ENCODE measurements at regions not wholly inside any gene's neighbourhood (a gene's known extent, or its start where the extent isn't known, plus 50 kb on each side); places are given as distances from the start of the nearest gene placed in this dataset.
A peak's percentile ranks its signal among the peaks of the same experiment; 100 is the strongest.
"Not testable (repeated sequence)": the region's sequence is repeated elsewhere in the genome, so short reads cannot be mapped to it uniquely, and the experiment has no call there.

DNA sequence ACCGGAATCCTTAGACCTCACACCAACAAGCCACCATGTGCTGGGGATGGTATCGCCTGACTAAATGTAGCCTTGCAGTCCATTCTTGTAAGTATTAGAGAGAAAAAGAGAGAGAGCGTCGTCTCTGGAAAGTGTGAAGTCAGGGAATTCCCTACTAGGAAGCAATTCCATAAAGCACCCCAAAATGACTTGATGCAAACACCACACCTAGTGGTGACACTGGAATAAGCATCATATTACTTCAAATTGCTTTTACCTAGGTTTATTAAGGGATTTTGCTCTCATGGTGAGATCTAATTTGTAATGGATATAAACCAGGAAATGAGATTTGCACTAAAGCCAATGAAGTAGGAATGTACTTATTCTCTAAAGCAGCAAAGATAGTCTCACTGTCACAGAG is 111.4 kb upstream of the METTL9 start:
- H3K36me3 ChIP-seq (ENCODE audit: control insufficient read depth, insufficient read depth, low read length); H3K4me1 ChIP-seq (ENCODE audit: control insufficient read depth, insufficient read depth, low read length); H3K9me3 ChIP-seq (ENCODE audit: control insufficient read depth, insufficient read depth, low read length); H3K27ac Mint-ChIP-seq; DNase-seq; intact Hi-C loops (cut with micrococcal nuclease); H3K27me3 ChIP-seq (ENCODE audit: control insufficient read depth, insufficient read depth, low read length); H3K27ac ChIP-seq (ENCODE audit: low read length); H3K4me3 Mint-ChIP-seq; H3K4me3 ChIP-seq (ENCODE audit: low read length); H3K36me3 Mint-ChIP-seq; H3K9me3 Mint-ChIP-seq; H3K27me3 Mint-ChIP-seq (ENCODE audit: low read depth in 2 of 2); ATAC-seq: not testable (repeated sequence)
- WGBS (ENCODE audit: insufficient coverage): no CpG with 5 or more reads among the region's 4 CpGs
- peaks cover 0 to 10% of the 10 kb centered on the region in 2 donors for H3K4me1 Mint-ChIP-seq

DNA sequence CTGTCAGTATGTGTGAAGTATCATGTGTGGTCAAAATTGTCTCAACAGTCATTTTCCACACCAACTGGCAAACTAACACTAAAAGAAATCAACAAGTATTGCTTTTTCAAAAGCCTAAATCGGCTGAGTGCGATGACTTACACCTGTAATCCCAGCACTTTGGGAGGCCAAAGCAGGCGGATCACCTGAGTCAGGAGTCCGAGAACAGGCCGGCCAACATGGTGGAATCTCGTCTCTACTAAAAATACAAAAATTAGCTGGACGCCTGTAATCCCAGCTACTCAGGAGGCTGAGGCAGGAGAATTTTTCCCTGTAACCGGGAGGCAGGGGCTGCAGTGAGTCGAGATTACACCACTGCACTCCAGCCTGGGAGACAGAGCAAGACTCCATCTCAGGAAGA is 100.3 kb upstream of the METTL9 start:
- ATAC-seq; H3K4me3 ChIP-seq (ENCODE audit: low read length); H3K36me3 ChIP-seq (ENCODE audit: control insufficient read depth, insufficient read depth, low read length); H3K27ac ChIP-seq (ENCODE audit: low read length); intact Hi-C loops (cut with micrococcal nuclease); H3K36me3 Mint-ChIP-seq; H3K27me3 Mint-ChIP-seq (ENCODE audit: low read depth in 2 of 2); H3K27me3 ChIP-seq (ENCODE audit: control insufficient read depth, insufficient read depth, low read length); H3K4me1 ChIP-seq (ENCODE audit: control insufficient read depth, insufficient read depth, low read length); H3K4me3 Mint-ChIP-seq; H3K9me3 Mint-ChIP-seq; H3K4me1 Mint-ChIP-seq; H3K27ac Mint-ChIP-seq; DNase-seq; H3K9me3 ChIP-seq (ENCODE audit: control insufficient read depth, insufficient read depth, low read length): not testable (repeated sequence)
- 57% methylated on average over 3 of the region's 9 CpGs for WGBS (ENCODE audit: insufficient coverage)

DNA sequence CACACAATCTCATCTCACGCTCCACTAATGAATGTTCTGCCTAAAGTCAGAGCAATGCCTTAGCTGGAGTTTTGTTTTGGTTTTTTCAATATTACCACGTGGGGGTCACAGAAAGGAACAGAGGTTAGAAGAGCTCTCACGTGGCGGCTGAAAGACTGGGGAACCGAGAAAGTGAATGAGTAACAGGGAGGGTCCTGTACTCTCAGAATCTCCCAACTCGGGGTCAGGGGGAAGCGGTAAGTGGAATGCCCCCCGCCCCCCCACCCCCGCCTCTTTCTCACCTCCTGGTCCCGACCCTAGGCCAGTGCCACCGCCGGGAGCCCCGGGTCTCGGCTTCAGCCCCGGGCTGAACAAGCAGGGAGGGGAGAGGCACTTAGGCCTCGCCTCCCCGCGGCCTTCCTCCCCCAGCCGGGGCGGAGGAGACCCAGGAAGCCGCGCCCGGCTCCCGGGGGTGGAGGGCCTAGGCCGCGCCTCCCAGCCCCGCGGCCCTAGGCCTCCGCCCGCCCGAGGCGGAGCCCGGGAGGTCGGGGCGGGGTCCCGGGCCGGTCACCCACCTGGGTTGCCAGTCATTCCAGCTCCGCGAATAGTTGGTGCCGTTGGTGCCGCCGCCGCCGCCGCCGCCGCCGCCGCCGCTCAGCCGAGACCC is 98.0 kb upstream of the METTL9 start:
- peak overlapping the region; percentile 98 for H3K27ac ChIP-seq (ENCODE audit: low read length)
- H3K27me3 Mint-ChIP-seq (ENCODE audit: low read depth in 2 of 2); H3K9me3 ChIP-seq (ENCODE audit: control insufficient read depth, insufficient read depth, low read length); H3K27me3 ChIP-seq (ENCODE audit: control insufficient read depth, insufficient read depth, low read length); H3K9me3 Mint-ChIP-seq; H3K36me3 ChIP-seq (ENCODE audit: control insufficient read depth, insufficient read depth, low read length); intact Hi-C loops (cut with micrococcal nuclease); H3K36me3 Mint-ChIP-seq; H3K4me1 Mint-ChIP-seq: not testable (repeated sequence)
- H3K27ac Mint-ChIP-seq: peak overlapping the region; percentile 82 to 91
- ATAC-seq (peak; percentile 38 to 74 (median 55)), DNase-seq (peak; percentile 64 to 83)
- H3K4me1 ChIP-seq (ENCODE audit: control insufficient read depth, insufficient read depth, low read length): peaks cover 11% of the 10 kb centered on the region
- under 1% methylated on average over 36 of the region's 51 CpGs for WGBS (ENCODE audit: insufficient coverage)
- peak overlapping the region; percentile 86 for H3K4me3 Mint-ChIP-seq
- peak overlapping the region; percentile 97 for H3K4me3 ChIP-seq (ENCODE audit: low read length)

DNA sequence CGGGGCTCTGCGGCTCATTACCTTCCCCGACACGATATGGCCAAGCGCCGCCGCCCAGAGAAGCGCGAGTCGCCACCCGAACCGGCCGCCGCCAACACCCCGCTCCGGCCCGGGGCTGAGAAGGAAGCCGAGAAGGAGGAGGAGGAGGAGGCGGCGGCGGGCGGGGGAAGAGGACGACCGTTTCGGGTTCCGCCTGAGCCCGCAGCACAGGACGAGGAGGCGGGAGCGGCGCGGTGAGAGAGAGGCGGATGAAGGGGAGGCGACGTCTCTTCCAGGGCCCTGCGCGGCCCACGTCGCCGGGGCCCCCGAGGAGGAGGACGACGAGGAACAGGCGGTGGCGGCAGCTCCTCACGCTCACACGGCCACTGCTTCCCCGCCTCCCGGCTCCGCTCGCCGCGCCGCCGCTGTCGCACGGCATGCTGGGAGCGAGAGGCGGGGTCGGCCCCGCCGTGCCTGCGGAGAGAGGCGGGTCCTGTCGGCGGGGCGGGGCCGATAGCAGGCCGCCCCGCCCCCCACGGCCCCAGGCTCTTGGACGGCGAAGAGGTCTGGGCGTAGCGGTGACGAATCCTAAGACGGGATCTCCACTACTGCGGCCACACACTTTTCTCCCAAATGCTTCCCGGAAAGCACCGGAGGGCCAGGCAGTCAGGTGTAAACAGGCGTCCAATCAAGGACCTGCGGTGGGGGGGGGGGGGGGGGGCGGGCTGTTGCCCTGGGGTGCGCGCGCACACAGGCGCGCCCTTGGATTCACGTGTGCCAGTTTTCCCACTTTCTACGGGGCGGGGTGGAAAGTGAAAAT is 97.3 kb upstream of the METTL9 start:
- Mint-ChIP-seq H3K36me3 (no peaks in the 10 kb centered on the region), H3K4me3 (peak overlapping the region; percentile 86), H3K4me1 (peaks cover 10% of the 10 kb centered on the region in 2 donors), H3K27me3 (ENCODE audit: low read depth in 2 of 2) (no peaks in the 10 kb centered on the region), H3K27ac (peak overlapping the region; percentile 82 to 91), H3K9me3 (no peaks in the 10 kb centered on the region)
- DNase-seq (peak; percentile 96 to 98), ATAC-seq (peak; percentile 83 to 95 (median 87))
- intact Hi-C loops (cut with micrococcal nuclease): no loop called here
- Histone ChIP-seq H3K36me3 (ENCODE audit: control insufficient read depth, insufficient read depth, low read length) (no peaks in the 10 kb centered on the region), H3K27me3 (ENCODE audit: control insufficient read depth, insufficient read depth, low read length) (no peaks in the 10 kb centered on the region), H3K4me1 (ENCODE audit: control insufficient read depth, insufficient read depth, low read length) (peaks cover 16% of the 10 kb centered on the region), H3K27ac (ENCODE audit: low read length) (peak overlapping the region; percentile 98), H3K4me3 (ENCODE audit: low read length) (peak overlapping the region; percentile 97), H3K9me3 (ENCODE audit: control insufficient read depth, insufficient read depth, low read length) (no peaks in the 10 kb centered on the region)
- WGBS (ENCODE audit: insufficient coverage): under 1% methylated on average over 83 of the region's 91 CpGs
- TF ChIP-seq, protein P1, sequence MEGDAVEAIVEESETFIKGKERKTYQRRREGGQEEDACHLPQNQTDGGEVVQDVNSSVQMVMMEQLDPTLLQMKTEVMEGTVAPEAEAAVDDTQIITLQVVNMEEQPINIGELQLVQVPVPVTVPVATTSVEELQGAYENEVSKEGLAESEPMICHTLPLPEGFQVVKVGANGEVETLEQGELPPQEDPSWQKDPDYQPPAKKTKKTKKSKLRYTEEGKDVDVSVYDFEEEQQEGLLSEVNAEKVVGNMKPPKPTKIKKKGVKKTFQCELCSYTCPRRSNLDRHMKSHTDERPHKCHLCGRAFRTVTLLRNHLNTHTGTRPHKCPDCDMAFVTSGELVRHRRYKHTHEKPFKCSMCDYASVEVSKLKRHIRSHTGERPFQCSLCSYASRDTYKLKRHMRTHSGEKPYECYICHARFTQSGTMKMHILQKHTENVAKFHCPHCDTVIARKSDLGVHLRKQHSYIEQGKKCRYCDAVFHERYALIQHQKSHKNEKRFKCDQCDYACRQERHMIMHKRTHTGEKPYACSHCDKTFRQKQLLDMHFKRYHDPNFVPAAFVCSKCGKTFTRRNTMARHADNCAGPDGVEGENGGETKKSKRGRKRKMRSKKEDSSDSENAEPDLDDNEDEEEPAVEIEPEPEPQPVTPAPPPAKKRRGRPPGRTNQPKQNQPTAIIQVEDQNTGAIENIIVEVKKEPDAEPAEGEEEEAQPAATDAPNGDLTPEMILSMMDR (IDR thresholded peaks at IDR 0.05): no peak

DNA sequence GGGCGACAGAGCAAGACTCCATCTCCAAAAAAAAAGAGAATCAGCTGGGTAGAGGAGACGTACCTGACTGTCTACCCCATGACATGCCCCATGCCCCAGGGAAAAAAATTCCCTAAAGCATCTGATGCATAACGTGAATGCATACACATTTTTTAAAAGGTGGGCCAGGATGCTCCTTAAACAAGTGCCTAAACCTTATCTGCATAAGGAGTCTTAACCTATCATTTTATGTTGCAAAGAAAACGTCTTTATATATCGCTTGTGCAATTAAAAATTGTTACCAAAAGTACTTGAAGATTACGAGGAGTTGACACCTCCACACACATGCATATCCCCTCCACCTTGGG is 95.8 kb upstream of the METTL9 start:
- H3K4me1 ChIP-seq (ENCODE audit: control insufficient read depth, insufficient read depth, low read length): peaks cover 25% of the 10 kb centered on the region
- ATAC-seq; DNase-seq; H3K36me3 Mint-ChIP-seq; intact Hi-C loops (cut with micrococcal nuclease); H3K36me3 ChIP-seq (ENCODE audit: control insufficient read depth, insufficient read depth, low read length); H3K9me3 ChIP-seq (ENCODE audit: control insufficient read depth, insufficient read depth, low read length); H3K27ac ChIP-seq (ENCODE audit: low read length); H3K27me3 Mint-ChIP-seq (ENCODE audit: low read depth in 2 of 2); H3K9me3 Mint-ChIP-seq; H3K27me3 ChIP-seq (ENCODE audit: control insufficient read depth, insufficient read depth, low read length); H3K4me3 ChIP-seq (ENCODE audit: low read length): not testable (repeated sequence)
- peak overlapping the region; percentile 72 for H3K4me3 Mint-ChIP-seq
- peak overlapping the region; percentile 82 to 91 for H3K27ac Mint-ChIP-seq
- H3K4me1 Mint-ChIP-seq: peaks cover 14 to 24% of the 10 kb centered on the region in 2 donors
- WGBS (ENCODE audit: insufficient coverage): 93% methylated on average over 6 of the region's 6 CpGs

DNA sequence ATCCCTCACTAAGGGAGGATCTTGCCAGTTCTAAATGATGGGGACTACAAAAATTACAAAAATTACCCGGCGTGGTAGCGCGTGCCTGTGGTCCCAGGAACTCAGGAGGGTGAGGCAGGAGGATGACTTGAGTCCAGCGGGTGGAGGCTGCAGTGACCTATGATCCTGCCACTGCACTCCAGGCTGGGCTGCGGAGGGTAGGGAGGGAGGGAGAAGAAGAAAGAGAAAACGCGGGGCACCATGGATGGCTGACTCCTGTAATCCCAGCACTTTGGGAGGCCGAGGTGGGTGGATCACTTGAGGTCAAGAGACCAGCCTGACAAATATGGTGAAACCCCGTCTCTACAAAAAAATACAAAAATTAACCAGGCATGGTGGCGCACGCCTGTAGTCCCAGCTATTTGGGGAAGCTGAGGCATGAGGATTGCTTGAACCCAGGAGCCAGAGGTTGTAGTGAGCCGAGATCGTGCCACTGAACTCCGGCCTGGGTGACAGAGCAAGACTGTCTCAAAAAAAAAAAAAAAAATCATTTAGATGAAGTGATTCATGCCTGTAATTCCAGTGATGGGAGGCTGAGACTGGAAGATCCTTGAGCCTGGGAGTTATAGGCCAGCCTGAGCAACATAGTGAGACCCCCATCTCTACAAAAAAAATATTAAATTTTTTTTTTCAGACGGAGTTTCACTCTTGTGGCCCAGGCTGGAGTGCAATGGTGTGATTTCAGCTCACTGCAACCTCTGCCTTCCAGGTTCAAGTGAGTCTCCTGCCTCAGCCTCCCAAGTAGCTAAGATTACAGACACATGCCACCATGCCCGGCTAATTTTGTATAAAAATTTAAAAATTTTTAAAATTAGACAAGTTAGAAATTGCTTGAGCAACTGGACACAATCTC is 95.2 kb upstream of the METTL9 start:
- H3K9me3 ChIP-seq (ENCODE audit: control insufficient read depth, insufficient read depth, low read length); H3K36me3 ChIP-seq (ENCODE audit: control insufficient read depth, insufficient read depth, low read length); H3K9me3 Mint-ChIP-seq; H3K27me3 ChIP-seq (ENCODE audit: control insufficient read depth, insufficient read depth, low read length); H3K27me3 Mint-ChIP-seq (ENCODE audit: low read depth in 2 of 2); ATAC-seq; H3K36me3 Mint-ChIP-seq; intact Hi-C loops (cut with micrococcal nuclease); H3K4me3 ChIP-seq (ENCODE audit: low read length); H3K27ac ChIP-seq (ENCODE audit: low read length): not testable (repeated sequence)
- peak in 1 of 2 donors; percentile 15 for DNase-seq
- Mint-ChIP-seq H3K4me3 (peak overlapping the region; percentile 72), H3K4me1 (peaks cover 19 to 24% of the 10 kb centered on the region in 2 donors), H3K27ac (peak overlapping the region; percentile 82 to 91)
- WGBS (ENCODE audit: insufficient coverage): 96% methylated on average over 16 of the region's 17 CpGs
- H3K4me1 ChIP-seq (ENCODE audit: control insufficient read depth, insufficient read depth, low read length): peaks cover 26% of the 10 kb centered on the region
